ENCODE measurements at regions not wholly inside any gene's neighbourhood (a gene's known extent, or its start where the extent isn't known, plus 50 kb on each side); places are given as distances from the start of the nearest gene placed in this dataset.

DNA sequence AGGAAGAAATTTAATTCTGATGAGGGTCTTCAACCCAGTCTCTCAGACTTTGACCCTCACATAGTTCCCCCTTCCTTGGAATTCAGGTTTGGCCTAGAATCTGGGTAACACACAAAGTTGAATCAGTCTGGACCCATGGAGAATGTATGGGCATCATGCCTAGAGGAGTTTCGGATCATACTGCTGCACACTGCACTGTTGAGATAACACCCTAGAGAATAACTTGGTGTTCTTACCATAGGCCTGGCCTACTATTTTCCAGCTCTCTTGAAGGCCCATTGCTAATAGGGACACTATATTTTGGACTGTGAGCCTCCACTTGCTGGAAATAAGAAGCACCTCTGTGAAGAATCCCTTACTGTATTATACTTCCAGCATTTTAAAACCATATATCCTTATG is 413.5 kb downstream of the PLK2 start:
- FAIRE-seq, result no peak
- DNase-seq (ENCODE audit: low read depth, low spot score), result no peak

DNA sequence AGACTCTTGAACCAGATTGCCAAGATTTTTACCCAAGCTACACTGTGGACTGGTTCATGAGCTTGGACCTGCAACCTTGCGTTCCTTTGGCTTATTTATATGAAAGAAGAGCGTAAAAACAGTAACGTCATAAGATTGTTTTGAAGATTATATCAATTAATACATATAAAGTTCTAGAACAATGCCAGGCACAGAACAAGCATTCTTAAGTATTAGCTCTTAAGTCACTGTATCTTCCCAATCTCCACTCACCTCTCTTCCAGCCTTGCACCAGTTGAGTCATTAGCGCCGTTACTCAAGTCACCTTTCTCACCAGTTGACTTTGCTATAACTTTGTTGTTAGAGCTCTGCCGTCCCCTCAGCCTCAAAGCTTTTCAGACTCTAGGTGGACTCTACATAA is 415.7 kb downstream of the PLK2 start:
- no peak overlapping the region for H3K4me2 ChIP-seq (ENCODE audit: control insufficient read depth, extremely low read depth, insufficient read depth, low read depth, low read length)
- H3K9ac ChIP-seq (ENCODE audit: control insufficient read depth, extremely low read depth, insufficient read depth, low read length), result no peak overlapping the region
- no peak for FAIRE-seq
- no peaks in the 10 kb centered on the region for H3K9me1 ChIP-seq (ENCODE audit: control insufficient read depth, extremely low read depth, insufficient read depth, low read length)
- H2AFZ ChIP-seq (ENCODE audit: control insufficient read depth, low read length), result no peak overlapping the region
- H3K36me3 ChIP-seq (ENCODE audit: control insufficient read depth in 2 of 2, extremely low read depth in 1 of 2, insufficient read depth in 2 of 2, low read length in 2 of 2), result no peaks in the 10 kb centered on the region
- no peak overlapping the region for H3K4me3 ChIP-seq (ENCODE audit: control insufficient read depth in 2 of 3, extremely low read depth in 1 of 3, insufficient read depth in 2 of 3, low read depth in 1 of 3, low read length in 3 of 3)
- H3K4me1 ChIP-seq (ENCODE audit: control insufficient read depth, extremely low read depth, insufficient read depth, low read length), result peaks cover 15% of the 10 kb centered on the region
- DNase-seq (ENCODE audit: low read depth, low spot score), result no peak
- H3K9me3 ChIP-seq (ENCODE audit: control insufficient read depth, low read depth, low read length), result no peaks in the 10 kb centered on the region
- no peak overlapping the region for H3K27ac ChIP-seq (ENCODE audit: control insufficient read depth, insufficient read depth, low read length)
- H4K20me1 ChIP-seq (ENCODE audit: control insufficient read depth, extremely low read depth, insufficient read depth, low read length), result no peaks in the 10 kb centered on the region
- no peak for TF ChIP-seq EZH2 (IDR thresholded peaks at IDR 0.05; ENCODE audit: low read length)
- TF ChIP-seq, protein P1, sequence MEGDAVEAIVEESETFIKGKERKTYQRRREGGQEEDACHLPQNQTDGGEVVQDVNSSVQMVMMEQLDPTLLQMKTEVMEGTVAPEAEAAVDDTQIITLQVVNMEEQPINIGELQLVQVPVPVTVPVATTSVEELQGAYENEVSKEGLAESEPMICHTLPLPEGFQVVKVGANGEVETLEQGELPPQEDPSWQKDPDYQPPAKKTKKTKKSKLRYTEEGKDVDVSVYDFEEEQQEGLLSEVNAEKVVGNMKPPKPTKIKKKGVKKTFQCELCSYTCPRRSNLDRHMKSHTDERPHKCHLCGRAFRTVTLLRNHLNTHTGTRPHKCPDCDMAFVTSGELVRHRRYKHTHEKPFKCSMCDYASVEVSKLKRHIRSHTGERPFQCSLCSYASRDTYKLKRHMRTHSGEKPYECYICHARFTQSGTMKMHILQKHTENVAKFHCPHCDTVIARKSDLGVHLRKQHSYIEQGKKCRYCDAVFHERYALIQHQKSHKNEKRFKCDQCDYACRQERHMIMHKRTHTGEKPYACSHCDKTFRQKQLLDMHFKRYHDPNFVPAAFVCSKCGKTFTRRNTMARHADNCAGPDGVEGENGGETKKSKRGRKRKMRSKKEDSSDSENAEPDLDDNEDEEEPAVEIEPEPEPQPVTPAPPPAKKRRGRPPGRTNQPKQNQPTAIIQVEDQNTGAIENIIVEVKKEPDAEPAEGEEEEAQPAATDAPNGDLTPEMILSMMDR (optimal IDR thresholded peaks at IDR 0.05 in 1 of 3, IDR thresholded peaks at IDR 0.05 in 1 of 3, conservative IDR thresholded peaks at IDR 0.05 in 1 of 3; ENCODE audit: extremely low read depth in 1 of 3, insufficient read depth in 2 of 3, low read length in 3 of 3), result no peak
- H3K79me2 ChIP-seq (ENCODE audit: control insufficient read depth, insufficient read depth, low read length), result no peaks in the 10 kb centered on the region
- H3K27me3 ChIP-seq (ENCODE audit: control insufficient read depth, extremely low read depth, insufficient read depth, low read length), result no peaks in the 10 kb centered on the region
- dilution Hi-C loops (cut with MboI; ENCODE audit: extremely low pct_ligation_motif_present, low sequenced_read_pairs), result no loop called here

More for the DNA sequence above, 413.5 kb downstream of the PLK2 start:
- H3K4me1 ChIP-seq (ENCODE audit: control insufficient read depth, extremely low read depth, insufficient read depth, low read length), result peaks cover 6% of the 10 kb centered on the region
- TF ChIP-seq EZH2 (IDR thresholded peaks at IDR 0.05; ENCODE audit: low read length), result no peak
- TF ChIP-seq, protein P1 (optimal IDR thresholded peaks at IDR 0.05 in 1 of 3, IDR thresholded peaks at IDR 0.05 in 1 of 3, conservative IDR thresholded peaks at IDR 0.05 in 1 of 3; ENCODE audit: extremely low read depth in 1 of 3, insufficient read depth in 2 of 3, low read length in 3 of 3), result no peak
- no peak overlapping the region for H3K27ac ChIP-seq (ENCODE audit: control insufficient read depth, insufficient read depth, low read length)
- H3K36me3 ChIP-seq (ENCODE audit: control insufficient read depth in 2 of 2, extremely low read depth in 1 of 2, insufficient read depth in 2 of 2, low read length in 2 of 2), result no peaks in the 10 kb centered on the region
- dilution Hi-C loops (cut with MboI; ENCODE audit: extremely low pct_ligation_motif_present, low sequenced_read_pairs), result no loop called here
- H3K9me3 ChIP-seq (ENCODE audit: control insufficient read depth, low read depth, low read length), result no peaks in the 10 kb centered on the region
- H3K9ac ChIP-seq (ENCODE audit: control insufficient read depth, extremely low read depth, insufficient read depth, low read length), result no peak overlapping the region
- no peaks in the 10 kb centered on the region for H3K79me2 ChIP-seq (ENCODE audit: control insufficient read depth, insufficient read depth, low read length)
- no peaks in the 10 kb centered on the region for H3K9me1 ChIP-seq (ENCODE audit: control insufficient read depth, extremely low read depth, insufficient read depth, low read length)
- H4K20me1 ChIP-seq (ENCODE audit: control insufficient read depth, extremely low read depth, insufficient read depth, low read length), result no peaks in the 10 kb centered on the region
- no peak overlapping the region for H2AFZ ChIP-seq (ENCODE audit: control insufficient read depth, low read length)
- no peak overlapping the region for H3K4me2 ChIP-seq (ENCODE audit: control insufficient read depth, extremely low read depth, insufficient read depth, low read depth, low read length)
- H3K27me3 ChIP-seq (ENCODE audit: control insufficient read depth, extremely low read depth, insufficient read depth, low read length), result no peaks in the 10 kb centered on the region
- H3K4me3 ChIP-seq (ENCODE audit: control insufficient read depth in 2 of 3, extremely low read depth in 1 of 3, insufficient read depth in 2 of 3, low read depth in 1 of 3, low read length in 3 of 3), result no peak overlapping the region
